IPS DF 4.7 (cell line): ENCODE measurements at regions not wholly inside any gene's neighbourhood (a gene's known extent, or its start where the extent isn't known, plus 50 kb on each side); places are given as distances from the start of the nearest gene placed in this dataset.
"Not testable (repeated sequence)": the region's sequence is repeated elsewhere in the genome, so short reads cannot be mapped to it uniquely, and the experiment has no call there.

ENCODE experiments used
- DNase-seq: peaks from one replicate; pipeline ENCODE4 v3.0.0-alpha.2; 2013; ENCODE audit warnings: low spot score; ENCODE audit errors: extremely low read depth

GRCh38 chr9:12989669-12990068, 214.8 kb downstream of the LURAP1L start:
- DNase-seq = no peak

- no peak for DNase-seq
Measured at GRCh38 chr9:12993466-12993865, 218.6 kb downstream of the LURAP1L start.

- no peak for DNase-seq
Measured at GRCh38 chr9:12997009-12997408, 222.2 kb downstream of the LURAP1L start.

GRCh38 chr9:13001989-13002580, 227.3 kb downstream of the LURAP1L start:
- no peak for DNase-seq

- no peak for DNase-seq
Measured at GRCh38 chr9:13002740-13003139, 227.9 kb downstream of the LURAP1L start.

- DNase-seq = no peak
Measured at GRCh38 chr9:13009871-13010270, 235.1 kb downstream of the LURAP1L start.

GRCh38 chr9:13013991-13014883, 239.4 kb downstream of the LURAP1L start:
- DNase-seq = no peak

GRCh38 chr9:13017260-13017659, 242.4 kb downstream of the LURAP1L start:
- DNase-seq = no peak

GRCh38 chr9:13020146-13021040, 245.6 kb downstream of the LURAP1L start:
- no peak for DNase-seq

- no peak for DNase-seq
Measured at GRCh38 chr9:13022756-13023155, 247.9 kb downstream of the LURAP1L start.

GRCh38 chr9:13023498-13023897, 248.7 kb downstream of the LURAP1L start:
- no peak for DNase-seq

- no peak for DNase-seq
Measured at GRCh38 chr9:13026956-13027355, 252.1 kb downstream of the LURAP1L start.

- DNase-seq = no peak
Measured at GRCh38 chr9:13027879-13028278, 251.6 kb downstream of the MPDZ start.

GRCh38 chr9:13032585-13032984, 246.9 kb downstream of the MPDZ start:
- DNase-seq = no peak

GRCh38 chr9:13033959-13034693, 245.4 kb downstream of the MPDZ start:
- peak; percentile 56 for DNase-seq

GRCh38 chr9:13034694-13035002, 244.8 kb downstream of the MPDZ start:
- DNase-seq = no peak

- no peak for DNase-seq
Measured at GRCh38 chr9:13035822-13036221, 243.7 kb downstream of the MPDZ start.

GRCh38 chr9:13037808-13038207, 241.7 kb downstream of the MPDZ start:
- not testable (repeated sequence) for DNase-seq

GRCh38 chr9:13047827-13048587, 231.5 kb downstream of the MPDZ start:
- DNase-seq = no peak

GRCh38 chr9:13049223-13049622, 230.3 kb downstream of the MPDZ start:
- DNase-seq = no peak

GRCh38 chr9:13053504-13053903, 226.0 kb downstream of the MPDZ start:
- no peak for DNase-seq
